Lung (tissue), 11 donors: ENCODE measurements at regions not wholly inside any gene's neighbourhood (a gene's known extent, or its start where the extent isn't known, plus 50 kb on each side); places are given as distances from the start of the nearest gene placed in this dataset.
"Not testable (repeated sequence)": the region's sequence is repeated elsewhere in the genome, so short reads cannot be mapped to it uniquely, and the experiment has no call there.

Source experiments
- ATAC-seq: fragments of 200-7000 bp; cut with Tn5 transposase; one replicate; pipeline ENCODE4 v1.9.1; 2020; ENCODE audit warnings: moderate number of reproducible peaks; ENCODE audit not compliant: insufficient read depth, low FRiP score
- DNase-seq, 3 donors: peaks; one replicate each; pipeline ENCODE4 v3.0.0-alpha.2; 2013 to 2017
- H3K27ac ChIP-seq, 2 donors: one replicate each; pipeline ENCODE4 v1.5.1; 2013; ENCODE audit warnings: mild to moderate bottlenecking in 2 of 2, moderate library complexity in 2 of 2, control low read depth in 1 of 2, inconsistent platforms in 1 of 2, low read depth in 1 of 2, low read length in 1 of 2
- H3K27me3 ChIP-seq, 3 donors: one replicate each; pipeline ENCODE4 v1.5.1; 2013; ENCODE audit warnings: low read length in 2 of 3; ENCODE audit not compliant: control insufficient read depth in 3 of 3, insufficient read depth in 3 of 3
- H3K36me3 ChIP-seq, 4 donors: one replicate each; pipeline ENCODE4 v1.5.1; 2013; ENCODE audit warnings: low read length in 4 of 4, mild to moderate bottlenecking in 1 of 4, moderate library complexity in 1 of 4; ENCODE audit not compliant: control insufficient read depth in 4 of 4, insufficient read depth in 4 of 4
- H3K4me1 ChIP-seq, 5 donors: one replicate each; pipeline ENCODE4 v1.5.1; 2013; ENCODE audit warnings: low read length in 5 of 5, mild to moderate bottlenecking in 2 of 5, moderate library complexity in 1 of 5; ENCODE audit not compliant: control insufficient read depth in 5 of 5, insufficient read depth in 5 of 5
- H3K4me3 ChIP-seq: one replicate; pipeline ENCODE4 v1.5.1; 2013; ENCODE audit warnings: mild to moderate bottlenecking, control low read depth, moderate library complexity
- H3K9ac ChIP-seq, 2 donors: one replicate each; pipeline ENCODE4 v1.5.1; 2013; ENCODE audit warnings: low read length in 2 of 2, control low read depth in 1 of 2; ENCODE audit not compliant: insufficient read depth in 1 of 2
- H3K9me3 ChIP-seq, 4 donors: one replicate each; pipeline ENCODE4 v1.5.1; 2013; ENCODE audit warnings: low read length in 3 of 4, mild to moderate bottlenecking in 1 of 4, moderate library complexity in 1 of 4; ENCODE audit not compliant: control insufficient read depth in 4 of 4, insufficient read depth in 3 of 4
- CTCF ChIP-seq: IDR thresholded peaks from 2 replicates; pipeline ENCODE4 v1.5.1; 2012; ENCODE audit warnings: mild to moderate bottlenecking; ENCODE audit errors: control extremely low read depth, extremely low read depth
- WGBS, 2 donors: extraction: QIAGEN DNeasy Blood & Tissue Kit; methylation state at CpG; one replicate each; pipeline ENCODE4 v1.1.7; 2013; 5-methylcytosine and 5-hydroxymethylcytosine counted together
- donor health status: control.
- donor health status: control.
- donor health status: Bipolar disorder and iron deficiency.
- donor health status: healthy.
- donor health status: DM: yes; HTN: yes; CAD: no.

GRCh38 chrX:733961-734360 lies 103.4 kb downstream of the SHOX start:
- no peaks in the 10 kb centered on the region for H3K27me3 ChIP-seq
- no peak for DNase-seq
- H3K27ac ChIP-seq: no peak overlapping the region
- no peaks in the 10 kb centered on the region for H3K36me3 ChIP-seq
- peaks cover 0 to 11% (median 7%) of the 10 kb centered on the region in 4 donors for H3K9me3 ChIP-seq
- no peak for ATAC-seq
- 82% methylated on average over 9 of the region's 9 CpGs for WGBS, 2 donors
- no peak overlapping the region for H3K9ac ChIP-seq
- TF ChIP-seq CTCF: no peak
- no peaks in the 10 kb centered on the region for H3K4me1 ChIP-seq
- H3K4me3 ChIP-seq: no peak overlapping the region

GRCh38 chrX:729583-730409 lies 99.2 kb downstream of the SHOX start:
- H3K9ac ChIP-seq: no peak overlapping the region
- 76 to 86% methylated on average over 21 of the region's 21 CpGs for WGBS, 2 donors
- H3K4me1 ChIP-seq: no peaks in the 10 kb centered on the region
- no peaks in the 10 kb centered on the region for H3K27me3 ChIP-seq
- no peak for TF ChIP-seq CTCF
- no peak overlapping the region for H3K4me3 ChIP-seq
- H3K27ac ChIP-seq: no peak overlapping the region
- ATAC-seq (no peak), DNase-seq (no peak)
- H3K9me3 ChIP-seq: peaks cover 0 to 5% (median 2%) of the 10 kb centered on the region in 4 donors
- no peaks in the 10 kb centered on the region for H3K36me3 ChIP-seq

- H3K9ac ChIP-seq, H3K9me3 ChIP-seq, H3K27me3 ChIP-seq, ATAC-seq, H3K27ac ChIP-seq, H3K36me3 ChIP-seq, DNase-seq, H3K4me3 ChIP-seq, H3K4me1 ChIP-seq: not testable (repeated sequence)
- WGBS, 2 donors: 84 to 88% methylated on average over 14 of the region's 14 CpGs
Observed at GRCh38 chrX:729101-729500, 98.5 kb downstream of the SHOX start.

GRCh38 chrX:728639-729038 lies 98.0 kb downstream of the SHOX start:
- not testable (repeated sequence) for H3K4me1 ChIP-seq, H3K27me3 ChIP-seq, H3K4me3 ChIP-seq, H3K27ac ChIP-seq, H3K9ac ChIP-seq, ATAC-seq, H3K36me3 ChIP-seq, DNase-seq
- peaks cover 0 to 11% (median 2%) of the 10 kb centered on the region in 4 donors for H3K9me3 ChIP-seq
- WGBS, 2 donors: 71 to 90% methylated on average over 11 of the region's 11 CpGs
